ENCODE measurements at regions not wholly inside any gene's neighbourhood (a gene's known extent, or its start where the extent isn't known, plus 50 kb on each side); places are given as distances from the start of the nearest gene placed in this dataset.

DNA sequence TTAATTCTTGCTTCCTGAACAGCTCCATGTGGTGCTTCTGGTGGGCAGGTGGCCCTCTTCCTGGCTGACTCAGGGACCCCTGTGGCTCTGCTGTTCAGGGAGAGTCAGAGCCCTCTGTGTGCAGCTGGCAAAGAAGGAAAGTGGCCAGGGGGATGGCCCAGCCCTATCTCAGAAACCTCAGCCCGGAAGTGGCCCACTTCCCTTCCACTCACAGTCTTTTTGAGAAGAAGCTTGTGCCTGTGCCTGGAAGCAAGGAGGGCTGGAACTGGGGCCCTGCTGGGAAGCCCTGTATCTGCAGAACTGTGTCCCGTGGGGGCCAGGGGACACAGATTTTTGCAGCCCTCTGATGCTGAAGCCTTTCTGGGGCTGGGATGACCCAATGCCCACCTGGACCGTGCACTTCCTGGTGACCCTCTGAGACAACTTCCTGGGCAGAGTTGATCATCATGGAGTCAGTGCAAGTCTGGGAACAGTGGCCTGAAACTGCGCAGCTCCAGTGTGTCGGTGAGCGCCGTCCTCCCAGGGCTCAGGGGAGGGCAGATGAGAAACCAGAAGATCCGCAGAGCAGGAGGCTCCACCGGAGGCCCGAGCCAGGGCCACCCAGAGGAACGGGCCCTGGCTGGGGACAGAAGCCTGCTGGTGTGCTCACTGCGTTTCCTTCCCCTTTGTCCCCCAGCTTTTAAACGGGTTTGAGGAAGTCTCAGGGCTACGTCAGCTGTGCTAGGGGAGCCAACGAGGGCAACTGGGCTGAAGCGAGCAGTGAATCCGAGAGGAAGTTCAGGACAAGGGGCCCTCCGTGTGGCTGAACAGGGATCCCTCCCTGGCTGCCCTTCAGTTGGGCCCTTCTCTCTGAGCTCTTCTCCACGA is 217.4 kb upstream of the RTL1 start:
- DNase-seq (ENCODE audit: low spot score), result peak; percentile 74

DNA sequence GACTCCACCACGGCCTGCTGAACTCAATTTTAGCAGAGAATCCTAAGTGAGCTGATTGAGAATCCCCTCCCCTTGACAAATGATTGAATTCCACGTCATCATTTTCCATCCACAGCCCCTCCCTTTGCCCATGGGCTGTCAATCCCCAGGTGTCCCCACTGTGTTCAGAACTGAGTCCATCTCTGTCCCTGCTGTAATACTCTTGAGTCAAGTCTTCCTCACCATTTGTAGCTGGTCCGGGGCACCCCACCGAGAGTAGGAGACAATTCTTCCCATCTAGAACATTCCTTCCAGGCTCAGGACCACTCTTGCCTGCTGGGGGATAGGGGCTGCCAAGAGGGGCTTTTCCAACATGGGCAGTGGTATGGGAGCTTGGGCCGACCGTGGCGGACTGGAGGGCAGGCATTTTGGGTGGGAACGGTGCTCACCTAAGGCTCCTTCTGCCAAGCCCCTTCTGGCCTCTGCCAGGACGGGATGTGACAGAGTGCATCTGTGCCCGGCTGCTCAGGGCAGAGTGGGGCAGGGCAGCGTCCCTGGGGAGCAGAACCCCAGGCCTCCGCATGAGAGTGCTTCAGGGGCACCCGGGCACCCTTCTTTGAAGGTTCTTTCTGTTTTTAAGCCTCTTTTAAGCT is 218.1 kb upstream of the RTL1 start:
- intact Hi-C loops (cut with DNase I), result no loop called here
- no peak for ATAC-seq
- peak; percentile 54 for DNase-seq (ENCODE audit: low spot score)

More for the DNA sequence above, 217.4 kb upstream of the RTL1 start:
- intact Hi-C loops (cut with DNase I), result no loop called here
- ATAC-seq, result peak; percentile 28

DNA sequence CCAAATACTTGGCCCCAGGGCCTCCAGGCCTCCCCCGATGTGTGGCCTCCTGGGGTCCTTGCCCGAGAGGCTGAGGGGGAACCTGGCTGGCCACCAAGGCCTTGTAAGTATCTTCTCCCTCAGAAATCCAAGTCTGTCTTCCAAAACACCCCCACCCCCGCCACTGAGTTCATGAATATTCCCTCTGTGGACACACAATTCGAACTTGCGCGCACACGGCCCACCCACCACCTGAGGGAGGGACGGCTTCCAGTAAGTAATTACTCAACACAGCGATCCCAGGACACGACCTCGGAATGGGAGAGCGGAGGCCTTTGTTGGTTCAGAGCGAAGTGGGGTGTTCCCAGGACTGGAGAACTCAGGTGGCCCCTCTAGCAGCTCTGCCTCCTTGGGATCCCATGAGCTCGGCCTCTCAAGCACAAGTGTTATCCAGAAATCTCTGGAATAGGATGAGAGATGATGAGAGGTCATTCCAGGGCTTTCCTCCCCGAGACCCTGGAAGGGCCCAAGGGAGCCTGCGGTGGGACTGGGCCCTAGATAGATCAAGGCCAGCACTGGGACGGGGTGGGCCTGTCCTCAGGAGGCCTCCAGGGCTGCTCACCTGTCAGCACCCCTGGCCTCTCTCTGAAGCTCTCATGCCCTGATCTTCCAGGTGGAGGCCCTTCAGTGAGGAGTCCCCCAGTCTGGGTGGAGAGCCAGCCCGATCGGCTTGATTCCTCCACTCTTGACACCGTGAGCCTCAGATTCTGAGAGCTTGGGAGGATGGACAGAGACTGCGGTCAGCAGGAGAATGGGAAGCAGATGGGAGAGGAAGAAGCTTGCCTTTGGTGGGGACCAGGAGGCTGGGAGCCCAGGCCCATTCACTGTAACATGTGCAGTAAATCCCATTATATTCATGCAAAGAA is 219.0 kb upstream of the RTL1 start:
- DNase-seq (ENCODE audit: low spot score) (peak; percentile 57), ATAC-seq (no peak)
- intact Hi-C loops (cut with DNase I), result no loop called here

DNA sequence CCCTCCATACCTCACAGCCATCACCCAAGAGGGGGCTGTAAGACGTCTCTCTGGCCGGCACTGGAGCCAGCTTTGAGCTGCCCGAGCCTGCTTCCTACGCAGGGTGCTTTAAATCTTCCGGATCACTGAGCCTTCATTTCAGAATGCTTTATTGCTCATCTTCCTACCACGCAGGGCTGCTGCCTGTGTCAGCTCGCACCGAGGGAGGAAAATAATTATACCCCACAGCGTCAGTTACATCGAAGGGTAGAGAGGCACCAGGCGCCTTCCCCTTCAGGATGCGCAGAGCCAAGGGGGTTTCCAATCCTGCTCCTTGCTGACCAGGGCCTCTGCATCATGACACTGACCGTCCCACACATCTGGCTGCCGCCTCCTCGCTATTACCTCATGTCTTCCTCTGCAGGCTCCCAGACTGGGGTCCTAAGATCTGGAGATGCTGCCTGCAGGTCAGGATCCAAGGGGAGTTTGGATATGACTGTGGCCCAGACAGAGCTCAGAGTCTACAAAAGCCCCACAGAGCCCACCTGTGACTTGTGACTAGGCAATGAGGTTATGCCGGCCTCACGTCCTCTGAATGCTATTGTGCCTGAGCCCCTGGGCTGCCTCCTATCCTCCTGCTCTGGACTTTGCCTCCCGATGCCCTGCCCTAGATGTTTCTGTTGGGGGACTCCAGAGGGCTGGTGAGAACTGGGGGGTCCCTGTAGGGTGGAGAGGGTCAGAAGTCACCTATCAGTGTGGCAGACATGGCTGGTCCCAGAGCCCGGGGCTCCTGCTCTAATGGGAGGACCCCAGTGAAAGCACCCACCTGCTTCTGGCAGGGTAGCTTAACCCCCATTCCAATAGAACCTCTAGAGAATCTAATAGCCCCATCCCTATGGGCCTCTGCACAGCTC is 220.3 kb upstream of the RTL1 start:
- intact Hi-C loops (cut with DNase I), result no loop called here
- DNase-seq (ENCODE audit: low spot score), result peak; percentile 48
- no peak for ATAC-seq

DNA sequence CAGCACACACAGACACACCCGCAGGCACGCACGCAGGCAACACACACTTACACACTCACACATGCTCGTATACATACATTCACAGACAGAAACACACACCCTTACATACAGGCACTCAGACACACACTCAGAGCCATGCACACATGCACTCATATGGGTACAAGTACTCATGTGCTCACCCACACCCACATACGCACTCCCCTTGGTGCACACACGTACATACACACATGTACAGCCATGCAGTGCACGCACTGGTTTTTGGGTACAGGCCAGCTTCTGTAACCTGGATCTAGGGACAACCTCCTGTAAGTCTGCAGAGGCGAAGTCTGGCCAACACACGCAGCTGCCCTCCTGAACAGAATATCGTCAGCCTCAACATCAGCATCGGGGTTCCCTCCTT is 221.3 kb upstream of the RTL1 start:
- intact Hi-C loops (cut with DNase I), result no loop called here
- DNase-seq (ENCODE audit: low spot score) (peak; percentile 32), ATAC-seq (no peak)

DNA sequence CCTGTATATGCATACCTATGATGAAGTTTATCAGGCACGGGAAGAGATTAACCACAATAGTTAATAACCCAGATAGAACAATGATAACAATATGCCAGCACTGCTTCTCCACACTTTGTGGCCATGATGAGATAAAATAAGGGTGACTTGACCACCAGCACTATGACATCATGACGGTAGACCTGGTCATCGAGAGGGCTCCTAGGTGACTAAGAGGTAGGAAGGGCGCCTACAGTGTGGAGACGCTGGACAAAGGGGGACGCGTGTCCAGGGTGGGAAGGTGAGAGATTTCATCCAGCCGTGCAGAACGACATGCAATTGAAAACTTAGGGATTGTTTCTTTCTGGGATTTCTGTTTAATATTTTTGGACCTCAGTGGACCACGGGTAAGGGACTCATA is 221.8 kb upstream of the RTL1 start:
- intact Hi-C loops (cut with DNase I), result no loop called here
- ATAC-seq (no peak), DNase-seq (ENCODE audit: low spot score) (peak; percentile 45)

DNA sequence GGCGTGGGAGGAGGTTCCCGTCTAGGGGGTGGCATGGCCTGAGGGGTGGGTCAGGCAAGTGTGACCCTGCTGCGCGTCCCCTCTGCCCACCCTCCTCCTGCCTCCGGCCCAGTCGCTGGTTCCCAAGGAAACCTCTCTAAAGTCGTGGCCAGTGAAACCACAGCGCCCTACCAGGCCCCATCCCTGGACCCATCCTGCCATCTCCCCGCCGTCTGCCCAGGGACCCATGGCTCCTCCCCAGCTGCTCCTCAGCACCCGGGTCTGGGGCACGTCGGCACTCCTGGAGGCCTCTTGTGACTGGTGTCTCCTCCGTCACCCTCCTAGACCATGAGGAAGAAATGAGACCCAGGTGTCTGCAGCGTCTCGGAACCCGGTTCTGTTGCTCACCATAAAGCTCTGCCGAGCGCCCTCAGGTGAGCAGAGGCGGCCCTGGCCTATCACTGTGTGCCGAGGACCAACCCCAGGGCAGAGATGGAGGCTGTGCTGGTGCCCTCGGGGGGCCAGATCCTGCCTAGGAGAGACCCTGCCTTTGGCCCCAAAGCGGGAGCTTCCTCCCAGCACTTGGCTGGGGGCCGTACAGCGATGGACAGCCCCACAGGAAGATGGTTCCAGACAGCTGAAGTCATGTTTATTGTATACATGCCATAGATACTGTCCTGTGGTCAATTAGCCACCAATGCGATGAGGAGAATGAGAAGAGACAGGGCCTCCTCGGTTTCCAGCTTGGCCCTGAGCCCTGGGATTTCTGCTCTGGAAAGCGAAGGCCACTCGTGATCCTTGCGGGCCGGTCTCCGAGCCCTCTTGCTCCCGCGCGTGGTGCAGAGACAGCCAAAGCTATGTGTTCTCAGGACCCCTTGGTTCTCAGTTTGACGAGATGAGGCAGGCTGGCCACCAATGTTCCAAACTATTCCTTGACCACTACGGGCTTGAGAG is 222.5 kb upstream of the RTL1 start:
- intact Hi-C loops (cut with DNase I), result no loop called here
- ATAC-seq (no peak), DNase-seq (ENCODE audit: low spot score) (peak; percentile 43)

DNA sequence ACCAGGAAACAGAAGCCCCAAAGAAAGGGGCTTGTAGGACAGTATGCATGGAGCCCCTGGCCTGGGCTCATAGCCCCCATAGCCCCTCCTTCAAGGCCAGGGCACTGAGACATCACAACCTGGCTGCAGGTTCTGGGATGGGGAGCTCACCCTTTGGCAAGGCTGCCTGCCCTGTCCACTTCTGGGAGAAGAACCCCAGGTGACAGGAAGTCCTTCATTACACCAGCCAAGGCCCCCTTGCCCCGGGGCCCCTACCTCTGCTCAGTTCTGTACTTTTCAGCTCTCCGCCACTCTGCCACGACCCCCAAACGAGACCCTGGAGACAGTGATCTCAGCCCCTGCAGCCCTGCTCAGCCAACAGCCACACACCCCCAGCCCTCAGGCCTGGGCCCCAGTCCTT is 223.2 kb upstream of the RTL1 start:
- DNase-seq (ENCODE audit: low spot score), result peak; percentile 37
- ATAC-seq, result no peak
- intact Hi-C loops (cut with DNase I), result no loop called here

DNA sequence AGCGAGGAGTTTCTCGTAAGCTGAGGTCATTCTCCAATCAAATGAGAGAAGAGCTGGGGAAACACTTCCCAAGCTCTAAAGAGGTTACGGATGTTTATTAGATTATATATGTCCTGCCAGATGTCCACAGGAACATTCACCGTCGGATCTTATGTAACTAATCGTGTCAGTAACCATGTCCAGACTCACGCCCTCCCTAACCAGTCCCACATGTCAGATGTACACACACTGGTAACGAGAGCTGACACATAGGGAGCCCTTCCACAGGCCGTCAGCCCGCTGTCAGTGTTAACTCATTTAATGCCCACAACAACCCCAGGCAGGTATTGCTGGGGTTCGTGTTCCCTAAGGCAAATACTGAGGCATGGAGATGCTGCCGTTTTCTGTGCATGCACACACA is 223.7 kb upstream of the RTL1 start:
- DNase-seq (ENCODE audit: low spot score) (no peak), ATAC-seq (no peak)
- intact Hi-C loops (cut with DNase I), result no loop called here

DNA sequence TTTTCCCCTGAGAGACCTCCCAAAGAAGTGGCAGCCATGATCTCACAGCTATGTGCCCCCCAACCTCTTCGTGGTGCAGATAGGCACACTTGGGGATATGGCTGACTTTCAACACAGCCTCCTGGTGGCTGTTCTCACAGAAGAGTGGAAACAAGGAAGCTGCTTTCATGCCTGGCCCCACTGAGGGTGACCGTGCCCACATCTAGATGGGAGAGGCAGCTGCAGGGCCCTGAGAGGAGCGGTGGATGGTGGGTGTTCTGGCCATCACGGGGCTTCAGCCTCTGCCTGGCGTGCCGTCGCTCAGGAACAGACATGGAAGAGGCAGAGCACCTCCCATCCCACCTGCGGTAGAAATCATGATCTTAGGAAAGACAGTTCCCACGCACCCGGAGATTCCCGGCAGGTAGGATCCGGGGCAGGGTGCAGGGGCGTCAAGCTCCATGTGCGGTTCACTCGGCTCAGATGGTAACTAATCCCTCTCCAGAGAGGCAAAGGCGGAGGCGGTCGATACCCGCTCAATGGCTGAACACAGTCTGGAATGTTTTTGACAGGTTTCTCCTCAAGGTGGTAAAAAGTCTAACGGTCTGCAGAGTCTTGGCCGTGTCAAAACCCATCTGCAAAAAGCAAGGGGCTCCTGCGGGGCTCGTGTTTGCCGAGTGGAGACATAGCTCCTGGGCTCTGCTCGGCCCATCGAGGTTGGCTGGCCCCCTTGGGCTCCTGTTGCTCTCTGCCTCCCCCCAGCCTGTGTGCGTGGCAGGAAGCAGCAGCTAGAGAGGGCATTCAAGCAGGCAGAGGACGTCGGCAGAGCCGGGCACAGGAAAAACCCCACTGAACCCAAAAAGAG is 225.2 kb upstream of the RTL1 start:
- DNase-seq (ENCODE audit: low spot score), result peak; percentile 51
- intact Hi-C loops (cut with DNase I), result no loop called here
- no peak for ATAC-seq

DNA sequence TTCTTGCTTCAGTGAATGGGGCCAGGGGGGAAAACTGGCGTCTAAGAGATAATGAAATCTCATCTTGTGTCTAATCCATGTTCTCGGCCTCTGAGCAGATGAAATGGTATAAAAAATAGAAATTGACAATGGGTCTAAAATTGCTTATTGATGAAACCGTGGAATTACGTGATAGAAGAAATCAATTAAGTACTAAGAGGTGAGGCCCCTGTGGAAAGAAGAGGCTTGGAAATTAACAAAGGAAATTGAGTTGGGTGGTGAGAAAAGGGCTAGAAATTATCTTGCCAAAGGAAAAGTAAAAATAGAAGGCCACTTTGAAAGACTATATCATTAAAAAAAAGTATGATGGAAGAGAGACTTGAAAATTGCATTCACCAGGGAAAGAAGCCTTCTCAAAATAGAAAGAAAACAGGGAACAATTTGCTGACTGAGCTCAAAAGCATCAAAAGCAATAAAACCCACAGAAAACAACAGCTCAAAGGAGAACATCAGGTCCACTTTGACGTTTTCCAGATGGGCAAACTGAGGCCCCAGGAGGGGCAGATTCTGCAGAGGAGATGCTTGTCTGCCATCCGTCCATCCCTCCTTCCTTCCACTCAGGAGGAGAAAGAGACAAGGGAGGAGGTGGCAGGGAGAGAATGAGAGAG is 226.1 kb upstream of the RTL1 start:
- intact Hi-C loops (cut with DNase I), result no loop called here
- no peak for DNase-seq (ENCODE audit: low spot score)
- ATAC-seq, result no peak

DNA sequence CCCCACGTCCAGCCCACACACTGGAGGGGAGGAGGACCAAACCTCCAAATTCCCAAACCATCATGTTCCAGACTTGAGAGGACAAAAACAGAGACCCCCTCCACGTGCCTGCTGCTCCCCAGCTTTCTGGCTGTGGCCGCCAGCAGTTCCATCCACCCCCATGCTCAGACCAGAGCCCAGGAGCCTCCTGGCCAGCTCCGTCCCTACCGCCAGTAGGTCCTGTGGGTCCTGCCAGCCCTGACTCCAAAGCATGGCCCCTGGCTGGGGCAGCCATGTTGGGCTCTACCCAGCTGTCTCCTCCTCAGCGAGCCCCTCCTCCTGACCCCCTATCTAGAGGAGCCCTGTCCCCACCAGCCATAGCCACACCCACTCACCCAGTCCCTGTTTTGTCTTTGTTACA is 227.3 kb upstream of the RTL1 start:
- ATAC-seq, result no peak
- intact Hi-C loops (cut with DNase I), result no loop called here
- peak; percentile 45 for DNase-seq (ENCODE audit: low spot score)

DNA sequence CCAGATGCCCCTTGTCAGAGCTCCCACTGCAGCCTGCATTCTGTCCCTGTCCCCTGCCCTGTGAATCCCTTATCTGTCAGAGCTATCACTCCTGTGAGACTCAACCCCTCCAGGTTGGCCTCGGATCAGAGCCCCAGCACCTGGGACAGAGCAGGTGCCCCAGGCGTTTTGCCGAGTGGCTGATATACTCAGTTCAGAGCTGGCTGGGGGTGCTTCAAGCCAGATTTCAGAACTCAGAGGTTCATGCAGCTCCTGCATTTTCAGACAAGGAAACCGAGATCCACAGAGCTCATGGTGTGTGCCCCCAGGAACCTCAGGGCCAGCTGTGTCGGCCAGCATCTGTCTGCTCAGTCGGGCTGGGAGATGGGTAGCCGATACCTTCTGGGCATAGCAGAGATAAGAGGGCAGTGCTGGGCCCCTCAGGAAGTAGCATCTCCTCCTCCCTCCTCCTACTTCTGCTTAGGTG is 228.0 kb upstream of the RTL1 start:
- DNase-seq (ENCODE audit: low spot score) (peak; percentile 34), ATAC-seq (no peak)
- intact Hi-C loops (cut with DNase I), result no loop called here

DNA sequence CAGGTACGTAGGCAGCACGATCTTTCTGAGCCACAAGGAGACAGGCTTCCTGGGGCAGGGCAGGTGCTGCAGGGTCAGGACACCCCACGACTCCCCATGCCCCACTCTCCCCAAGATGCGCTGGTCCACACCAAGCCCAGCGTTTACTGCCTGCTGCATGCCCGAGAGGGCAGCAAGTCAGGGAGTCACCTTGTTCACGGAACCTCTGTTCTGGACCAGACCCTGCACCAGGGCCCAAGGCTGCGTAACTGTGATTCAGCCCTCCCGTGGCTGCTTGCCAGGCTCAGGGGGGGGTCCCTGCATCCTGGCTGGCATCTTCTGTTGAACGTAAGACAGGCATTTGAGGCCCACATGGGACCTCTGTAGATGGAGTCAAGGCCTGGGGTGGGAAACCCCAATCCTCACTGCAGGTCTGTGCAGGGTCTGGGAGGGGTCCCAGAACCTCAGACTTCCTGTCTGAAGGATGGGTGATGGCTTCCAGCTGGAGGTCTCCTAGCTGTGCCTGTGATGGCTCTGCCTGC is 228.6 kb upstream of the RTL1 start:
- ATAC-seq (no peak), DNase-seq (ENCODE audit: low spot score) (peak; percentile 45)
- intact Hi-C loops (cut with DNase I), result no loop called here

DNA sequence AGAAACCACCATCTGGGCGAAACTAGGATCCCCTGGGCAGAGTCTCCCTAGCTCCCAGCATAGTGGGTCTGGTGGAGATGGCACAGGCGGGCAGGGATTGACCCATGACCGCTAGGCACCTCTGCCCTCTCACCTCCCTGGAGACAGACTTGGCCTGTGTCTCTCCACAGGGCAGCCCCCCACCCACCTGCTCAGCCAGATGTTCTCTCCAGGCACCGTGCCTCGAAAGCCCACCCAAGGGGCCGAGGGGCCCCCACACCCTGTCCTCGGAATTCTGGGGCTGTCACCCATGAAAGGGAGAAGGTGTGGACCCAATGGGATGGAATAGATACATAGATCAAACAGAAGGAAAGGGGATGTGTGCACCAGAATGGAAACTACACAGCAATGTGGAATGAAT is 229.1 kb upstream of the RTL1 start:
- no peak for DNase-seq (ENCODE audit: low spot score)
- intact Hi-C loops (cut with DNase I), result no loop called here
- ATAC-seq, result no peak

DNA sequence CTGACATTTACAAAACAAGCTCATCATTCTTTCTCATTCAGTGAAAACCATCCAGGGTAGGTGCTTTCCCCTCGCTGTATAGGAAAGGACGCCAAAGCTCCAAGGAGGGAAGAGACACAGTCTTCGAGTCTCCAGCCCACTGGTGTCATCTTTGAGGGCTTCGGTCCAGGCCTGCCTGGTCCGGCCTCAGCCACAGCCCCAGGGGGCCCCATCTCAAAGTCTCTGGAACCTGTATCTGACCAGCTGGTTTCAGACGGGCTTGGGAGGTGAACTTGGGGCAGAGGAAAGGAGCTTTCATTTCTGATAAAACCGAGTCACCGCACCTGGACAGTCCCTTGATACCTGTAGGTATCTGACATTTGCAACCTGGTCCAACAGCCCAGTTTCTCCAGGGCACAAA is 229.5 kb upstream of the RTL1 start:
- ATAC-seq (no peak), DNase-seq (ENCODE audit: low spot score) (no peak)
- intact Hi-C loops (cut with DNase I), result no loop called here
